Sigmoid colon (tissue), 4 donors: ENCODE measurements at regions not wholly inside any gene's neighbourhood (a gene's known extent, or its start where the extent isn't known, plus 50 kb on each side); places are given as distances from the start of the nearest gene placed in this dataset.

ENCODE experiments used
- EP300 ChIP-seq, 4 donors: sonication (generic); formaldehyde crosslinking; IDR thresholded peaks; one replicate each; pipeline ENCODE4 v1.6.1; 2017; ENCODE audit warnings: antibody characterized with exemption in 4 of 4
- POLR2A ChIP-seq, 2 donors: fragments of 450-650 bp; IDR thresholded peaks; one replicate each; pipeline ENCODE4 v1.6.1; 2016; ENCODE audit warnings: antibody characterized with exemption in 2 of 2, mild to moderate bottlenecking in 2 of 2, moderate library complexity in 2 of 2
- POLR2AphosphoS5 ChIP-seq, 4 donors: sonication (generic); formaldehyde crosslinking; IDR thresholded peaks; one replicate each; pipeline ENCODE4 v1.6.1; 2017; ENCODE audit warnings: antibody characterized with exemption in 4 of 4
- TF ChIP-seq, protein P1 (sequence below), 4 experiments: fragments of 450-650 bp in 3 of 4; fragments of 200-600 bp in 1 of 4; IDR thresholded peaks; one replicate each; pipeline ENCODE4 v1.5.1; 2016 to 2019; ENCODE audit warnings: antibody characterized with exemption in 4 of 4, mild to moderate bottlenecking in 3 of 4, moderate library complexity in 2 of 4

DNA sequence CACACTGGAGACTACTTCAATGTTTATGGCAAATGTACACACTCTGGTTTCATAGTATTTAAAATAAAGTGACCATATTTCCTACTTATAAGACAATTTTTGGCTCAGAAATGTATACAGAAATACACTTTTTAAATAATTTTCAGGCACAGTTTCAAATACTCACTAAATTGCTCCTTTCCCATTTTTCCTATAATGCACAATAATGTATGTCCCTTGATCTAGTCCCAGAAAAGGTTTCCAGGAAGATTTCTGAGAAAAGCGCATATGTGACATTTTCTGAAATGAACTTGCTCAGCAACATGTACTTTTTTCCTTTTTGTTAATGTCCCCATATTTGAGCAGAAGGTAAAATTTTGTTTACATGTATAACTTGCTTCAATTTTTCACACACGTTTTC lies 591.4 kb downstream of the CD109 start:
- TF ChIP-seq, protein P1, sequence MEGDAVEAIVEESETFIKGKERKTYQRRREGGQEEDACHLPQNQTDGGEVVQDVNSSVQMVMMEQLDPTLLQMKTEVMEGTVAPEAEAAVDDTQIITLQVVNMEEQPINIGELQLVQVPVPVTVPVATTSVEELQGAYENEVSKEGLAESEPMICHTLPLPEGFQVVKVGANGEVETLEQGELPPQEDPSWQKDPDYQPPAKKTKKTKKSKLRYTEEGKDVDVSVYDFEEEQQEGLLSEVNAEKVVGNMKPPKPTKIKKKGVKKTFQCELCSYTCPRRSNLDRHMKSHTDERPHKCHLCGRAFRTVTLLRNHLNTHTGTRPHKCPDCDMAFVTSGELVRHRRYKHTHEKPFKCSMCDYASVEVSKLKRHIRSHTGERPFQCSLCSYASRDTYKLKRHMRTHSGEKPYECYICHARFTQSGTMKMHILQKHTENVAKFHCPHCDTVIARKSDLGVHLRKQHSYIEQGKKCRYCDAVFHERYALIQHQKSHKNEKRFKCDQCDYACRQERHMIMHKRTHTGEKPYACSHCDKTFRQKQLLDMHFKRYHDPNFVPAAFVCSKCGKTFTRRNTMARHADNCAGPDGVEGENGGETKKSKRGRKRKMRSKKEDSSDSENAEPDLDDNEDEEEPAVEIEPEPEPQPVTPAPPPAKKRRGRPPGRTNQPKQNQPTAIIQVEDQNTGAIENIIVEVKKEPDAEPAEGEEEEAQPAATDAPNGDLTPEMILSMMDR (IDR thresholded peaks at IDR 0.05): no peak
- TF ChIP-seq POLR2AphosphoS5 (IDR thresholded peaks at IDR 0.05) (no peak), POLR2A (IDR thresholded peaks at IDR 0.05) (no peak), EP300 (IDR thresholded peaks at IDR 0.05) (no peak)
